Uterus (tissue), 3 donors: ENCODE measurements at regions not wholly inside any gene's neighbourhood (a gene's known extent, or its start where the extent isn't known, plus 50 kb on each side); places are given as distances from the start of the nearest gene placed in this dataset.

Source experiments
- DNase-seq, 2 donors: peaks; one replicate each; pipeline ENCODE4 v3.0.0-alpha.2; 2019 to 2020
- H3K27ac ChIP-seq, 2 donors: fragments of 200-600 bp; sonication (generic); 1 replicate in 1 of 2; 2 replicates in 1 of 2; pipeline ENCODE4 v1.5.1; 2016 to 2018
- H3K27me3 ChIP-seq, 2 donors: fragments of 200-600 bp; sonication (generic); one replicate each; pipeline ENCODE4 v1.5.1; 2018 to 2019; ENCODE audit warnings: control low read depth in 1 of 2
- H3K36me3 ChIP-seq, 2 donors: fragments of 200-600 bp; sonication (generic); one replicate each; pipeline ENCODE4 v1.5.1; 2019; ENCODE audit warnings: control low read depth in 1 of 2
- H3K4me1 ChIP-seq, 2 donors: fragments of 200-600 bp; sonication (generic); one replicate each; pipeline ENCODE4 v1.5.1; 2018 to 2019; ENCODE audit warnings: control low read depth in 1 of 2
- H3K4me3 ChIP-seq, 2 donors: fragments of 200-600 bp; sonication (generic); 1 replicate in 1 of 2; 2 replicates in 1 of 2; pipeline ENCODE4 v1.5.1; 2018 to 2019; ENCODE audit warnings: mild to moderate bottlenecking in 1 of 2
- H3K9me3 ChIP-seq, 2 donors: fragments of 200-600 bp; sonication (generic); one replicate each; pipeline ENCODE4 v1.5.1; 2019; ENCODE audit warnings: control low read depth in 1 of 2
- CTCF ChIP-seq, 4 experiments: fragments of 200-600 bp in 2 of 4; fragments of 450-650 bp in 2 of 4; sonication (generic) in 2 of 4; IDR thresholded peaks; one replicate each; pipeline ENCODE4 v1.5.1; 2016 to 2019; ENCODE audit warnings: antibody characterized with exemption in 4 of 4, mild to moderate bottlenecking in 2 of 4, moderate library complexity in 1 of 4
- POLR2A ChIP-seq, 2 donors: fragments of 450-650 bp; IDR thresholded peaks; one replicate each; pipeline ENCODE4 v1.6.1; 2016; ENCODE audit warnings: antibody characterized with exemption in 2 of 2, mild to moderate bottlenecking in 1 of 2, moderate library complexity in 1 of 2
- intact Hi-C: fragments of 100-400 bp; cut with DNase I; formaldehyde crosslinking; loops from one replicate; pipeline ENCODE4 v1.15.1; 2023; ENCODE audit warnings: low total_unique reads
- donor health status: DM: yes; HTN: yes; CAD: no.

- Histone ChIP-seq H3K36me3 (no peaks in the 10 kb centered on the region), H3K27ac (no peak overlapping the region), H3K4me3 (no peak overlapping the region), H3K27me3 (no peaks in the 10 kb centered on the region), H3K4me1 (no peaks in the 10 kb centered on the region), H3K9me3 (no peaks in the 10 kb centered on the region)
- DNase-seq: no peak
- intact Hi-C loops: no loop called here
- TF ChIP-seq POLR2A (IDR thresholded peaks at IDR 0.05) (no peak), CTCF (IDR thresholded peaks at IDR 0.05) (no peak)
These were observed 110.4 kb upstream of the PFN2 start for GRCh38 chr3:150081084-150081483.

DNA sequence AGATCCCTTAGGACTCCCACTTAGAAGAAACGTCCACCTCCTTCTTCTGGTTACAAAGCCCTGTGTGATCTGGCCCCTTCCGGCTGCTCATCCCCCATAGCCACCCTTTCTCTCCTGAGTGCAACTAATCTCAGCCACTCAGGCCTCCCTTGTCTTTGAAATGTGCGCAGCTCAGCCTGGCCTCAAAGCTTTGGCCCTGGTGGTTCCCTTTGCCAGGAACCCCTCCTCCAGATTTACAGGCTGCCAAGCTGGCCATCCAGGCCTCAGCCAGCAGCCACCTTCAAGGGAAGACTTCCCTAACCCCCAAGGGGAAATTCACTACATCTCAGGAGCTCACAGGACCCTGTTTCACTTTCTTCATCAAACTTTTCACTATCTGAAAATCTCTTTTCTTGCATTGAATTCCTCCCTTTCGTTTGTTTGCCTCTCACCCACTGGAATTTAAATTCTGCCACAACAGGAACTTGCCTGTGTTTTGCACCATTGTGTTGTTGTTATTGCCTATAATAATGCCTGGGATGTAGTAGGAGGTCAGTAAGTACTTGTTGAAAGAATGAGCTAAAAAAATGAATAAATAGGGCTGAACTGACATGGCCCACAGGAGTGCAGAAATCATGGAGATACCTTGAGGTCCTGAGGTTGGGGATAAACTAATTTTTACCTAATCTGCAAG lies 109.5 kb upstream of the PFN2 start:
- no peaks in the 10 kb centered on the region for H3K36me3 ChIP-seq
- DNase-seq: no peak
- H3K27me3 ChIP-seq: no peaks in the 10 kb centered on the region
- peak overlapping the region; percentile 49 to 54 for H3K27ac ChIP-seq
- TF ChIP-seq CTCF (IDR thresholded peaks at IDR 0.05) (no peak), POLR2A (IDR thresholded peaks at IDR 0.05) (no peak)
- H3K4me1 ChIP-seq: no peaks in the 10 kb centered on the region
- intact Hi-C loops: no loop called here
- H3K4me3 ChIP-seq: no peak overlapping the region
- H3K9me3 ChIP-seq: no peaks in the 10 kb centered on the region

- no peaks in the 10 kb centered on the region for H3K27me3 ChIP-seq
- peak overlapping the region; percentile 49 to 54 for H3K27ac ChIP-seq
- H3K4me3 ChIP-seq: no peak overlapping the region
- DNase-seq: peak; percentile 56 to 65
- TF ChIP-seq POLR2A (IDR thresholded peaks at IDR 0.05) (no peak), CTCF (IDR thresholded peaks at IDR 0.05) (no peak)
- no peaks in the 10 kb centered on the region for H3K36me3 ChIP-seq
- H3K9me3 ChIP-seq: no peaks in the 10 kb centered on the region
- intact Hi-C loops: no loop called here
- no peaks in the 10 kb centered on the region for H3K4me1 ChIP-seq
These were observed 108.5 kb upstream of the PFN2 start for GRCh38 chr3:150079029-150079739.

DNA sequence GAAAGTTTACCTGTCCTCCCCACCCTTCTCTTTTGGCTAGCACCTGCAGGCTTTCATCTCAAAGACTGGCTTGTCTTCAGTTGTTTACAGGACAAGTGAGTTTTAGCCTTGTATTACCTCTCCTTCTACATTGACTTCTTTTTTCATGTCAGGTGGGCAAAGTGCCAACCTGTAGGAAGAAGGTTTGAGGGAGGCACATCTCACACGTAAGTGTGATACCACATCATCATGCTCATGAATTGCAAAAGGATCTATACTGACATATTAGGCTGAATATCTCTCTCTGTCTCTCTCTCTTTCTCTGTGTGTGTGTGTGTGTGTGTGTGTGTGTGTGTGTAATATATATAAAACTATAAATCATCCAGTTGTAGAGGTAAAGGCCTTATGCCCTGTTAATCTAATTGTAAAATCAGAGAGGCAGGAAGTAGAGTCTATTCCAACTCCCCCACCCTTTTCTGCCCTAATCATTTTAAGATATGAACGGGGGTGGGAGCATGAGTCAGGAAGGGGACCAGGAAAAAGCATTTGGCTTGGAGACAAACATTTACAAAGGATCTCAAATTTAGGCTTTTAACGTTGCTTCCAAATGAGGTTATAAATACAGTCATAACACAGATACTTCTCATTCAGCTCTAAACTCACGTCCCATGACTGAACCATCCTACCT lies 107.0 kb upstream of the PFN2 start:
- no peak for TF ChIP-seq CTCF (IDR thresholded peaks at IDR 0.05)
- TF ChIP-seq POLR2A (IDR thresholded peaks at IDR 0.05): no peak
- H3K4me3 ChIP-seq: no peak overlapping the region
- no peak for DNase-seq
- no peaks in the 10 kb centered on the region for H3K9me3 ChIP-seq
- no peaks in the 10 kb centered on the region for H3K4me1 ChIP-seq
- no peaks in the 10 kb centered on the region for H3K36me3 ChIP-seq
- H3K27ac ChIP-seq: no peak overlapping the region
- no peaks in the 10 kb centered on the region for H3K27me3 ChIP-seq
- intact Hi-C loops: no loop called here

- no peaks in the 10 kb centered on the region for H3K9me3 ChIP-seq
- no peak overlapping the region for H3K4me3 ChIP-seq
- H3K27me3 ChIP-seq: no peaks in the 10 kb centered on the region
- no peak overlapping the region for H3K27ac ChIP-seq
- intact Hi-C loops: no loop called here
- TF ChIP-seq CTCF (IDR thresholded peaks at IDR 0.05): no peak
- TF ChIP-seq POLR2A (IDR thresholded peaks at IDR 0.05): no peak
- H3K4me1 ChIP-seq: no peaks in the 10 kb centered on the region
- DNase-seq: no peak
- H3K36me3 ChIP-seq: no peaks in the 10 kb centered on the region
These were observed 106.4 kb upstream of the PFN2 start for GRCh38 chr3:150077107-150077506.
